Panc1 (cell line): ENCODE measurements at regions not wholly inside any gene's neighbourhood (a gene's known extent, or its start where the extent isn't known, plus 50 kb on each side); places are given as distances from the start of the nearest gene placed in this dataset.

ENCODE experiments used
- ATAC-seq: fragments of 200-7000 bp; cut with Tn5 transposase; 2 replicates; pipeline ENCODE4 v1.9.1; 2020; ENCODE audit warnings: mild to moderate bottlenecking, moderate library complexity
- BruUV-seq: library from RNA; stranded (reverse); fragments of 400-500 nt; replicated peaks from 2 replicates; lab custom pipeline; 2021; lab: Mats Ljungman, UMichigan
- CTCF ChIA-PET: fragments of 300-600 bp; sonication (Branson Sonifier 250); formaldehyde crosslinking; loops from one replicate; lab custom pipeline; 2022; ENCODE audit warnings: antibody characterized with exemption; lab: Charles Lee
- POLR2A ChIA-PET: fragments of 300-600 bp; sonication (Branson Sonifier 250); formaldehyde crosslinking; loops from one replicate; lab custom pipeline; 2022; ENCODE audit warnings: antibody characterized with exemption; lab: Charles Lee
- DNase-seq: peaks from one replicate; pipeline ENCODE4 v3.0.0-alpha.2; 2010; ENCODE audit warnings: low read depth, low spot score
- H3K27ac ChIP-seq: 2 replicates; pipeline ENCODE4 v1.5.1; 2011; ENCODE audit warnings: mild to moderate bottlenecking, low read length, inconsistent platforms
- H3K27me3 ChIP-seq: fragments of 200-500 bp; sonication (Bioruptor generic); 2 replicates; pipeline ENCODE4 v1.6.0; 2014; ENCODE audit warnings: low read length, inconsistent platforms; ENCODE audit not compliant: control insufficient read depth, insufficient read depth
- H3K36me3 ChIP-seq: fragments of 200-500 bp; sonication (Bioruptor generic); 2 replicates; pipeline ENCODE4 v1.5.1; 2014; ENCODE audit warnings: inconsistent platforms, mild to moderate bottlenecking, low read length, moderate library complexity; ENCODE audit not compliant: control insufficient read depth, insufficient read depth
- H3K4me1 ChIP-seq: 2 replicates; pipeline ENCODE4 v1.5.1; 2011; ENCODE audit warnings: inconsistent platforms, mild to moderate bottlenecking, low read length, moderate library complexity; ENCODE audit not compliant: control insufficient read depth, insufficient read depth
- H3K4me3 ChIP-seq, 2 experiments: 2 replicates each; pipeline ENCODE4 v1.5.1; 2011 to 2012; ENCODE audit warnings: low read depth in 2 of 2, low read length in 2 of 2, mild to moderate bottlenecking in 2 of 2, inconsistent platforms in 1 of 2, moderate library complexity in 1 of 2
- H3K9me3 ChIP-seq: fragments of 200-500 bp; sonication (Bioruptor generic); 2 replicates; pipeline ENCODE4 v1.5.1; 2014; ENCODE audit warnings: low read depth, mild to moderate bottlenecking, inconsistent platforms, low read length, moderate library complexity; ENCODE audit not compliant: control insufficient read depth, insufficient read depth
- POLR2AphosphoS5 ChIP-seq: IDR thresholded peaks from 2 replicates; pipeline ENCODE4 v1.6.1; 2012; ENCODE audit warnings: mild to moderate bottlenecking, low read depth, low read length, moderate library complexity
- SIN3A ChIP-seq: IDR thresholded peaks from 2 replicates; pipeline ENCODE4 v1.6.1; 2012; ENCODE audit warnings: low read depth, mild to moderate bottlenecking, low read length, moderate library complexity, borderline replicate concordance; ENCODE audit not compliant: insufficient read depth
- TCF7L2 ChIP-seq: IDR thresholded peaks from 2 replicates; pipeline ENCODE4 v1.6.1; 2011; ENCODE audit warnings: mild to moderate bottlenecking, low read depth, low read length, inconsistent platforms
- in situ Hi-C: cut with HindIII; loops from 2 replicates; pipeline ENCODE4 v1.10.0; 2016; ENCODE audit warnings: low sequenced_read_pairs, low pct_unique_long_range_greater_than_20kb
- intact Hi-C: fragments of 100-400 bp; cut with micrococcal nuclease; formaldehyde crosslinking; loops from one replicate; pipeline ENCODE4 v1.10.0; 2022; ENCODE audit not compliant: unreplicated experiment
- TF ChIP-seq, protein P1 (sequence below): fragments of 450-650 bp; IDR thresholded peaks from 2 replicates; pipeline ENCODE4 v1.5.1; 2017; ENCODE audit warnings: mild to moderate bottlenecking
- TF ChIP-seq, protein P2 (sequence below), 2 experiments: IDR thresholded peaks; 2 replicates each; pipeline ENCODE4 v1.6.1; 2011 to 2012; ENCODE audit warnings: low read depth in 2 of 2, control low read depth in 1 of 2, low read length in 1 of 2, mild to moderate bottlenecking in 1 of 2, moderate library complexity in 1 of 2; ENCODE audit not compliant: insufficient read depth in 1 of 2

DNA sequence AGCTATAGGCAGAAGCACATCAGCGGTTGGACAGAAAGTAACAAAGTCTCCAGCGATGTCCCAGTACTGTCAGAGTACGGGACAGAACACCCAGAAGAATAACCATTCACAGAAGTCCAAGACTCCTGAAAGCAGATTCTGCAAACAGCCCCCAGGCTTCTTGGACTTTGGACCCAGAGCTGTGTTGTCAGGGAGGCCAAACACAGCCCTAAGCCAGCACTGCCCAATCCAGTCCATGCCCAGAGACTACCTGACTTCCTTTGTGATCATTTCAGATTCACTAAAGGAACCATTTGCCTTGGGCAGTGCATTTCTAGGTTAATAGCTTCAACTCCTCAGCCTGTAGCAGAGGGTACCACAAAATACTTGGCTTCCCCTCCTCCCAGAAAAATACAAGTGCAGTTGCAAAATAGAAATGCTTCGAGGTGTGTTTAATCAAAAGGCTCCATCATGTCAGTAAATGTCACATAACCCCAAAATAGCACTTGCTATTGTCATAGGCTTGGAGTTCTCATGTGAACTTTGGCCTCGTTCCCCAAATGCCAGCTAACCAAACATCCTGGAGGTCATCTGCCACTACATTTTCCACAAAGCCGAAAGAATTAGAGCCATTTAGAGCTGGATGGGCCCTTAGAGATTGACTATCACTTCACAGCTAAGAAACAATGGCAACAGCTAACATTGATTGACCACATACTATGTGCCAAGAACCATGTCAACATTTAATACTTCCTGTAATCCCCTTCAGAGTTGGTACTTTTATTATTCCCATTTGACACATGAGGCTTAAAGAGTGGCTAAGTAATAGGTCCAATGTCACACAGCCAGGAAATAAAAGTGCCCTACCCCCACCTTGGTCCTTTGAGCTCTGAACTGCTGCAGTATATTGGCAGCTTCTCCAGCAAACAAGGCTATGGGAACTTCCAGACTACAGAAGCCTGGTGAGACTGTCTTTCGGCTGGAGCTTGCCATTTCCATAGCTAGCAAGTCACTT lies 329.9 kb downstream of the FOXO1 start:
- POLR2A ChIA-PET = no interaction called here
- intact Hi-C loops = no loop called here
- CTCF ChIA-PET = no interaction called here
- Histone ChIP-seq H3K27me3 (no peaks in the 10 kb centered on the region; the same call in 1 of the 2 replicates), H3K9me3 (no peaks in the 10 kb centered on the region), H3K36me3 (no peaks in the 10 kb centered on the region), H3K27ac (no peak overlapping the region), H3K4me3 (no peak overlapping the region), H3K4me1 (no peaks in the 10 kb centered on the region)
- TF ChIP-seq, protein P1, sequence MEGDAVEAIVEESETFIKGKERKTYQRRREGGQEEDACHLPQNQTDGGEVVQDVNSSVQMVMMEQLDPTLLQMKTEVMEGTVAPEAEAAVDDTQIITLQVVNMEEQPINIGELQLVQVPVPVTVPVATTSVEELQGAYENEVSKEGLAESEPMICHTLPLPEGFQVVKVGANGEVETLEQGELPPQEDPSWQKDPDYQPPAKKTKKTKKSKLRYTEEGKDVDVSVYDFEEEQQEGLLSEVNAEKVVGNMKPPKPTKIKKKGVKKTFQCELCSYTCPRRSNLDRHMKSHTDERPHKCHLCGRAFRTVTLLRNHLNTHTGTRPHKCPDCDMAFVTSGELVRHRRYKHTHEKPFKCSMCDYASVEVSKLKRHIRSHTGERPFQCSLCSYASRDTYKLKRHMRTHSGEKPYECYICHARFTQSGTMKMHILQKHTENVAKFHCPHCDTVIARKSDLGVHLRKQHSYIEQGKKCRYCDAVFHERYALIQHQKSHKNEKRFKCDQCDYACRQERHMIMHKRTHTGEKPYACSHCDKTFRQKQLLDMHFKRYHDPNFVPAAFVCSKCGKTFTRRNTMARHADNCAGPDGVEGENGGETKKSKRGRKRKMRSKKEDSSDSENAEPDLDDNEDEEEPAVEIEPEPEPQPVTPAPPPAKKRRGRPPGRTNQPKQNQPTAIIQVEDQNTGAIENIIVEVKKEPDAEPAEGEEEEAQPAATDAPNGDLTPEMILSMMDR = no peak
- TF ChIP-seq TCF7L2 (no peak), POLR2AphosphoS5 (no peak), SIN3A (no peak)
- TF ChIP-seq, protein P2, sequence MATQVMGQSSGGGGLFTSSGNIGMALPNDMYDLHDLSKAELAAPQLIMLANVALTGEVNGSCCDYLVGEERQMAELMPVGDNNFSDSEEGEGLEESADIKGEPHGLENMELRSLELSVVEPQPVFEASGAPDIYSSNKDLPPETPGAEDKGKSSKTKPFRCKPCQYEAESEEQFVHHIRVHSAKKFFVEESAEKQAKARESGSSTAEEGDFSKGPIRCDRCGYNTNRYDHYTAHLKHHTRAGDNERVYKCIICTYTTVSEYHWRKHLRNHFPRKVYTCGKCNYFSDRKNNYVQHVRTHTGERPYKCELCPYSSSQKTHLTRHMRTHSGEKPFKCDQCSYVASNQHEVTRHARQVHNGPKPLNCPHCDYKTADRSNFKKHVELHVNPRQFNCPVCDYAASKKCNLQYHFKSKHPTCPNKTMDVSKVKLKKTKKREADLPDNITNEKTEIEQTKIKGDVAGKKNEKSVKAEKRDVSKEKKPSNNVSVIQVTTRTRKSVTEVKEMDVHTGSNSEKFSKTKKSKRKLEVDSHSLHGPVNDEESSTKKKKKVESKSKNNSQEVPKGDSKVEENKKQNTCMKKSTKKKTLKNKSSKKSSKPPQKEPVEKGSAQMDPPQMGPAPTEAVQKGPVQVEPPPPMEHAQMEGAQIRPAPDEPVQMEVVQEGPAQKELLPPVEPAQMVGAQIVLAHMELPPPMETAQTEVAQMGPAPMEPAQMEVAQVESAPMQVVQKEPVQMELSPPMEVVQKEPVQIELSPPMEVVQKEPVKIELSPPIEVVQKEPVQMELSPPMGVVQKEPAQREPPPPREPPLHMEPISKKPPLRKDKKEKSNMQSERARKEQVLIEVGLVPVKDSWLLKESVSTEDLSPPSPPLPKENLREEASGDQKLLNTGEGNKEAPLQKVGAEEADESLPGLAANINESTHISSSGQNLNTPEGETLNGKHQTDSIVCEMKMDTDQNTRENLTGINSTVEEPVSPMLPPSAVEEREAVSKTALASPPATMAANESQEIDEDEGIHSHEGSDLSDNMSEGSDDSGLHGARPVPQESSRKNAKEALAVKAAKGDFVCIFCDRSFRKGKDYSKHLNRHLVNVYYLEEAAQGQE (IDR thresholded peaks at IDR 0.05; ENCODE audit: insufficient read depth in 1 of 2, low read depth in 2 of 2, low read length in 1 of 2) = no peak
- BruUV-seq = no TSS peak
- in situ Hi-C loops = no loop called here
- no peak for DNase-seq
- ATAC-seq = no peak

DNA sequence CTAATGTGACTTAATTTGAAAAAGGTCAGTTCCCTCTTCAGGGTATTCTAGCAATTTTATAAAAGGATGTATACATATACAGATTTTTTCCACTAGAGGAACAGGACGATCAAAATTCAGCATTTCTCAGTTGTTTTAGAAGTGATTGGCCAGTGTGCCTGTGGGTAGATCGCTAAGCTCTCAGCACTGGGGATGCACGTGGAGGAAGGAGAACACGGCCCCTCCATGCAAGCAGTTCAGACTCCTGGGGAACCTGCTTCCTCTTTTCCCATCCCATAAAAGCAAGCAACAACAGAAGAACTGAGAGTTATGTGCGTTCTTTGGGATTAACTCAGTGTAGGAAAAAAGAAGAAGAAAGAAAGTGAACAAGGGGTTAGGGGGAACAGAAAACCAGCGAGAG lies 328.8 kb downstream of the FOXO1 start:
- no peak overlapping the region for H3K27ac ChIP-seq
- H3K27me3 ChIP-seq = no peaks in the 10 kb centered on the region; the same call in 1 of the 2 replicates
- no peak overlapping the region for H3K4me3 ChIP-seq
- intact Hi-C loops (no loop called here), in situ Hi-C loops (no loop called here)
- no TSS peak for BruUV-seq
- H3K4me1 ChIP-seq = no peaks in the 10 kb centered on the region
- ChIA-PET CTCF (no interaction called here), POLR2A (no interaction called here)
- TF ChIP-seq TCF7L2 (no peak), SIN3A (no peak), POLR2AphosphoS5 (no peak)
- TF ChIP-seq, protein P2 (IDR thresholded peaks at IDR 0.05; ENCODE audit: insufficient read depth in 1 of 2, low read depth in 2 of 2, low read length in 1 of 2) = no peak
- TF ChIP-seq, protein P1 = no peak
- no peaks in the 10 kb centered on the region for H3K36me3 ChIP-seq
- no peak for DNase-seq
- no peak for ATAC-seq
- no peaks in the 10 kb centered on the region for H3K9me3 ChIP-seq
